Stomach (tissue), 4 donors: ENCODE measurements at regions not wholly inside any gene's neighbourhood (a gene's known extent, or its start where the extent isn't known, plus 50 kb on each side); places are given as distances from the start of the nearest gene placed in this dataset.

Source experiments
- POLR2A ChIP-seq, 4 donors: fragments of 450-650 bp; IDR thresholded peaks; one replicate each; pipeline ENCODE4 v1.6.1; 2016; ENCODE audit warnings: antibody characterized with exemption in 4 of 4, control low read depth in 2 of 4, mild to moderate bottlenecking in 1 of 4, moderate library complexity in 1 of 4
- TF ChIP-seq, protein P1 (sequence below), 7 experiments: fragments of 450-650 bp in 4 of 7; fragments of 200-600 bp in 3 of 7; sonication (generic) in 3 of 7; IDR thresholded peaks; one replicate each; pipeline ENCODE4 v1.5.1; 2016 to 2019; ENCODE audit warnings: antibody characterized with exemption in 7 of 7, control low read depth in 2 of 7, mild to moderate bottlenecking in 1 of 7

GRCh38 chr16:6663668-6664067 lies 669.0 kb upstream of the RBFOX1 start:
- TF ChIP-seq, protein P1, sequence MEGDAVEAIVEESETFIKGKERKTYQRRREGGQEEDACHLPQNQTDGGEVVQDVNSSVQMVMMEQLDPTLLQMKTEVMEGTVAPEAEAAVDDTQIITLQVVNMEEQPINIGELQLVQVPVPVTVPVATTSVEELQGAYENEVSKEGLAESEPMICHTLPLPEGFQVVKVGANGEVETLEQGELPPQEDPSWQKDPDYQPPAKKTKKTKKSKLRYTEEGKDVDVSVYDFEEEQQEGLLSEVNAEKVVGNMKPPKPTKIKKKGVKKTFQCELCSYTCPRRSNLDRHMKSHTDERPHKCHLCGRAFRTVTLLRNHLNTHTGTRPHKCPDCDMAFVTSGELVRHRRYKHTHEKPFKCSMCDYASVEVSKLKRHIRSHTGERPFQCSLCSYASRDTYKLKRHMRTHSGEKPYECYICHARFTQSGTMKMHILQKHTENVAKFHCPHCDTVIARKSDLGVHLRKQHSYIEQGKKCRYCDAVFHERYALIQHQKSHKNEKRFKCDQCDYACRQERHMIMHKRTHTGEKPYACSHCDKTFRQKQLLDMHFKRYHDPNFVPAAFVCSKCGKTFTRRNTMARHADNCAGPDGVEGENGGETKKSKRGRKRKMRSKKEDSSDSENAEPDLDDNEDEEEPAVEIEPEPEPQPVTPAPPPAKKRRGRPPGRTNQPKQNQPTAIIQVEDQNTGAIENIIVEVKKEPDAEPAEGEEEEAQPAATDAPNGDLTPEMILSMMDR (IDR thresholded peaks at IDR 0.05): no peak
- TF ChIP-seq POLR2A (IDR thresholded peaks at IDR 0.05): no peak
